GM18858 (cell line): ENCODE measurements at regions not wholly inside any gene's neighbourhood (a gene's known extent, or its start where the extent isn't known, plus 50 kb on each side); places are given as distances from the start of the nearest gene placed in this dataset.
"Not testable (repeated sequence)": the region's sequence is repeated elsewhere in the genome, so short reads cannot be mapped to it uniquely, and the experiment has no call there.

ENCODE experiments used
- ATAC-seq: cut with Tn5 transposase; IDR thresholded peaks from one replicate; pipeline ENCODE4 v1.9.1; 2021; ENCODE audit not compliant: unreplicated experiment

- ATAC-seq = no peak
Measured at GRCh38 chr5:25224316-25224982, 579.7 kb upstream of the CDH10 start.

- ATAC-seq = not testable (repeated sequence)
Measured at GRCh38 chr5:25199902-25200301, 555.1 kb upstream of the CDH10 start.

GRCh38 chr5:25190521-25191000 is 545.8 kb upstream of the CDH10 start:
- no peak for ATAC-seq

GRCh38 chr5:25181249-25181648 is 536.5 kb upstream of the CDH10 start:
- no peak for ATAC-seq

GRCh38 chr5:25162616-25163015 is 517.8 kb upstream of the CDH10 start:
- ATAC-seq = not testable (repeated sequence)

- no peak for ATAC-seq
Measured at GRCh38 chr5:25160891-25161290, 516.1 kb upstream of the CDH10 start.

- no peak for ATAC-seq
Measured at GRCh38 chr5:25150819-25151218, 506.0 kb upstream of the CDH10 start.

- no peak for ATAC-seq
Measured at GRCh38 chr5:25128606-25129005, 483.8 kb upstream of the CDH10 start.

- no peak for ATAC-seq
Measured at GRCh38 chr5:25119650-25120049, 474.9 kb upstream of the CDH10 start.

- ATAC-seq = no peak
Measured at GRCh38 chr5:25107853-25108252, 463.1 kb upstream of the CDH10 start.

GRCh38 chr5:25099538-25099937 is 454.8 kb upstream of the CDH10 start:
- no peak for ATAC-seq

GRCh38 chr5:25095261-25095660 is 450.5 kb upstream of the CDH10 start:
- no peak for ATAC-seq

GRCh38 chr5:25094219-25094618 is 449.4 kb upstream of the CDH10 start:
- no peak for ATAC-seq

GRCh38 chr5:25091921-25092320 is 447.1 kb upstream of the CDH10 start:
- no peak for ATAC-seq

GRCh38 chr5:25090854-25091253 is 446.1 kb upstream of the CDH10 start:
- ATAC-seq = no peak

GRCh38 chr5:25090275-25090674 is 445.5 kb upstream of the CDH10 start:
- ATAC-seq = no peak

- not testable (repeated sequence) for ATAC-seq
Measured at GRCh38 chr5:25088689-25089088, 443.9 kb upstream of the CDH10 start.

- ATAC-seq = not testable (repeated sequence)
Measured at GRCh38 chr5:25083261-25083660, 438.5 kb upstream of the CDH10 start.

GRCh38 chr5:25066239-25066638 is 421.5 kb upstream of the CDH10 start:
- ATAC-seq = no peak

GRCh38 chr5:25064306-25064705 is 419.5 kb upstream of the CDH10 start:
- ATAC-seq = no peak

- ATAC-seq = no peak
Measured at GRCh38 chr5:25060575-25060974, 415.8 kb upstream of the CDH10 start.

- ATAC-seq = no peak
Measured at GRCh38 chr5:25056836-25057235, 412.1 kb upstream of the CDH10 start.

- ATAC-seq = no peak
Measured at GRCh38 chr5:25033658-25034057, 388.9 kb upstream of the CDH10 start.
